ENCODE measurements at regions not wholly inside any gene's neighbourhood (a gene's known extent, or its start where the extent isn't known, plus 50 kb on each side); places are given as distances from the start of the nearest gene placed in this dataset.

GRCh38 chr15:69979262-69979661 lies 118.5 kb downstream of the TLE3 start:
- TF ChIP-seq GATA1 (IDR thresholded peaks at IDR 0.05; ENCODE audit: low read depth, low read length) = no peak
- TF ChIP-seq POLR2A (IDR thresholded peaks at IDR 0.05; ENCODE audit: low read length) = no peak
- peak in 1 of 2 experiments; percentile 12 for DNase-seq

DNA sequence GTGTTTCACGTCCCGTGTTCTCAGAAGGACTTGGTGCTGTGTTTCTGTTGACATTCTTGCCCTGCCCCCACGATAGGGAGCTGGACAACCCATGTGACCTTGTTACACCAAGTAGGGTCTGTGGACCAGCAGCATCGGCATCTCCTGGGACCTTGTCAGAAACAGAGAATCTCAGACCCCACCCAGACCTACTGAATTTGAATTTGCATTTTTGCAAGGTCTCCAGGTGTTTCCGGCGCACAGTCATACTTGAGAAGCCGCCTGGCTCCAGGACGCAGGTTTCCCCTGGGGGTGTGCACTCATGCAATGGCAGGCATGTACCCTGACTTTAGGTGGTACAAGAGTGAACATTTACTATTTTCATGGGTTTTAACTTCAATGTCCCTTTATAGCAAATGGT lies 117.9 kb downstream of the TLE3 start:
- no peak for DNase-seq
- no peak for TF ChIP-seq POLR2A (IDR thresholded peaks at IDR 0.05; ENCODE audit: low read length)
- TF ChIP-seq GATA1 (IDR thresholded peaks at IDR 0.05; ENCODE audit: low read depth, low read length) = no peak

DNA sequence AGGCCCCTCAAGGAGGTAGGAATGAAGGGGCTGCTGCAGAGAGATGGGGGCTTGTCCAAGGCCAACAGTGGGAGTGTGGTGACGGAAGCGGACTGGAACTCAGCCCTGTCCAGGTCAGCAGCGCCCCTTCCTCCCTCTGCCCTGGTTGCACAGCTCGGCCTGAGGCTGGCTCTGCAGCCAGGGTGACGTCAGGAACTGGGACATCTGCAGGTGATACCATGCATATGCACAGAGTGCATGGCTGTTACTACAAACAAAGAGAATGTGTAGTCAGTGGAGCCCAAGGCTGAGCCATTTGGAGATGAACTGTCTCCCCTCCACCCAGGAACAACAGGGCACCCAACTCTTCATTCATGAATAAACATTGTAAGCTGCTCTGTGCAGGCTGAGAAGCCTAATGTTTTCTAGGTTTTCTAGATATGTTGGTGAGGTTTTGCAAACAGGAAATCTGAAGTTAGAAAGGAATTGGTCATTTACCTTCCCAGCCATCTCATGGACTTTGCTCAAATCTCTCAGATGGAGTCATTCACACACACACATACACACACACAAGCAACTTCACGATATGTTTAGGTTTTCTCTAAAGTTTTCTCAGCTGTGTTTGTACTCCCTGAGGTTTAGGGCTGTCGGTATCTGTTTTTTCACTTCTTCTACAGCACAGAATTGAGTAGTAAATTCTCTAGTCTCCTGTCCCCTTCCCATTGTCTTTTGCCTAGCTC lies 117.2 kb downstream of the TLE3 start:
- no peak for DNase-seq
- TF ChIP-seq GATA1 (IDR thresholded peaks at IDR 0.05; ENCODE audit: low read depth, low read length) (no peak), POLR2A (IDR thresholded peaks at IDR 0.05; ENCODE audit: low read length) (no peak)

GRCh38 chr15:69982037-69982436 lies 115.7 kb downstream of the TLE3 start:
- no peak for DNase-seq
- no peak for TF ChIP-seq GATA1 (IDR thresholded peaks at IDR 0.05; ENCODE audit: low read depth, low read length)
- no peak for TF ChIP-seq POLR2A (IDR thresholded peaks at IDR 0.05; ENCODE audit: low read length)

DNA sequence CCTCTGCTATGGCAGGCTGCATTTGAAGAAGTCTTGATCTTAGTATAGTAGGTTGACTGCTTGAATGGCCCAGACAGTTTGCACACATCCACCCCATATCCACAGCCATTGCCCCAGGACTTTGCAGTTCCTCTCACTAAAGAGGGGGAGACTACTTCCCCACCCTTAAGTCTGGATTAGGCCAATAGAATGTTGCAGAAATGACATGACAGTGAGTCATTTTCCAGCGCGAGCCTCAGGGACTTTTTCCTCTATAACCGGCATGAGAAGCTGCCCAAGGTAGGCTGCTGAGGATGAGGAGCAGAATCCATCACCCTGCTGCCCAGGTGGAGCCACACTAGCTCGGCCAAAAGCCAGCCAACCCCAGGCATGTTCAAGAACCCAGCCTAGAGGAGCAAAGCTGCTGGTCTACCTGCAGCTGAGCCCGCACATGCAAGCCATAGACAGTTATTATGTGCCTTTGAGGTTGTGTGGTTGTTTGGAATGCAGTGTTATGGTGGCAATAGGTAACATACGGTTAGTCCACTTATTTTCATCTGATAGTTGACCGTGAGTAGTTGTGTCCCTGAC lies 113.9 kb downstream of the TLE3 start:
- TF ChIP-seq POLR2A (IDR thresholded peaks at IDR 0.05; ENCODE audit: low read length) (no peak), GATA1 (IDR thresholded peaks at IDR 0.05; ENCODE audit: low read depth, low read length) (no peak)
- DNase-seq = no peak

DNA sequence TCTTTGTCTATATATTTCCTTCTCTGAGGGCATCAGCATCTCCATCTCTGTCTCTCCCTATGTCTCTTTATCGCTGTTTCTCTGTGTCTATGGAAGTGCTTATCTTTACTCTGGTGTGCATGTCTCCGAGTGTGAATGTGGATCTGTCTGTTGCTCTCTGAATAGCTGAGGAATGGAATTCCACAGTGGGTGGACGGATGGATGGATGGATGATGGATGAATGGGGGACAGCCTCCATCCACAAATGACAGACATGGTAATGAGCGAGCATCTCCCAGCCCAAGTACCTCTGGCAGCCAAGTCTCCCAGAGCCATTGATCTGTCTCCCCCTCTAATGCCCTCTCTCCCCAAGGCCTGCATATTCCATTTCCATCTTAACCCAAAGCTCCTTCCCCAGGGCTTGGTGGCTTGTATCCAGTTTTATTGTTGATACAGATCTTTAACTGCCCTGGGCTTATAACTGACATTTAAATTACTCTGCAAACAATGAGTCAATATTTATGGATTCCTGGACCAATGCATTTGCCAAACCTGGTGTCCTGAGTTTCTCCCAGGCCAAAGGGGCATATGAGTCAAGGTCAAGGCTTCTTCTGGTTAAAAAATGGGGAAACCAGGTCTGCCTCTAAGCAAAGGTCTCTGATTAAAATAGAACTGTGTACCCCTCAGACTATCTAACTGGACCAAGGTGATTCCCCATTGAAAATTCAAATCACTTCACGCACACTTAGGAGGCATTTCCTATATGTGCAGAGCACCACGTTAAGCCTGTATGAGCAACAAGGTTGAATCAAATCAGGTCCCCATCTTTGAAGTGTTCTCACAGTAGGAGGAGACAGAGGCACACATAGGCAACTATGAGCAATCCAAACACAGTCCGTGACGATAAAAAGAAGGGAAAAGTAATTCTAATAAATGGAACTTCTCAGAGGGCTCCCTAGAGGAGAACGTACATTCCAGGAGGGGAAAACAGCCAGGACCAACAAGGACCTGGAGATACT lies 109.9 kb downstream of the TLE3 start:
- no peak for DNase-seq
- no peak for TF ChIP-seq GATA1 (IDR thresholded peaks at IDR 0.05; ENCODE audit: low read depth, low read length)
- TF ChIP-seq POLR2A (IDR thresholded peaks at IDR 0.05; ENCODE audit: low read length) = no peak

- no peak for DNase-seq
These were observed 109.0 kb downstream of the TLE3 start for GRCh38 chr15:69988541-69989225.

GRCh38 chr15:69990566-69991421 lies 106.9 kb downstream of the TLE3 start:
- DNase-seq = no peak

More at GRCh38 chr15:69988541-69989225, 109.0 kb downstream of the TLE3 start:
- TF ChIP-seq POLR2A (IDR thresholded peaks at IDR 0.05; ENCODE audit: low read length) (no peak), GATA1 (IDR thresholded peaks at IDR 0.05; ENCODE audit: low read depth, low read length) (no peak)

DNA sequence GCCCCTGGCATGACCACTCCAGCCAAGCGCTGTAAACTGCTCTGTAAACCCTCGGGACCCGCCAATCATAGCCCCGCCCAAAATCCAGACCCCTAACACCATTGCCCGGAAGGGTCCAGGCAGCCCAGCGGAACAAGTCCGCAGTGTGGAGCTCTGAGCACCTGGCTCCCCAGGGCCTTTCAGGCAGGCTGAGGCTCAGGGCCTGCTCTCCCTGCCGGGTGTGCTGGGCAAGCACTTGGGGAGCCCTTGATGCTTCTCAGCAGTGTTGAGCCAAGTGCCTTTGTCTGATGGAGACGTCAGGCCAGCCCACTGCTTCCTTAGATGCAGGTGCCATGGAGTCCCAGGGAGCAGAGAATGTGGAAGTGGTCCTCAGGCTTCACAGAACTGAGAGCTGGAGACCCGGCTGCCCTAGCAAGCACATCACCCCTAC lies 106.2 kb downstream of the TLE3 start:
- no peak for DNase-seq
- no peak for TF ChIP-seq POLR2A (IDR thresholded peaks at IDR 0.05; ENCODE audit: low read length)
- no peak for TF ChIP-seq GATA1 (IDR thresholded peaks at IDR 0.05; ENCODE audit: low read depth, low read length)

More at GRCh38 chr15:69990566-69991421, 106.9 kb downstream of the TLE3 start:
- no peak for TF ChIP-seq GATA1 (IDR thresholded peaks at IDR 0.05; ENCODE audit: low read depth, low read length)
- TF ChIP-seq POLR2A (IDR thresholded peaks at IDR 0.05; ENCODE audit: low read length) = no peak

- no peak for TF ChIP-seq POLR2A (IDR thresholded peaks at IDR 0.05; ENCODE audit: low read length)
- TF ChIP-seq GATA1 (IDR thresholded peaks at IDR 0.05; ENCODE audit: low read depth, low read length) = no peak
- no peak for DNase-seq
These were observed 105.4 kb downstream of the TLE3 start for GRCh38 chr15:69992348-69992747.

GRCh38 chr15:69994429-69995205 lies 103.1 kb downstream of the TLE3 start:
- no peak for DNase-seq
- TF ChIP-seq POLR2A (IDR thresholded peaks at IDR 0.05; ENCODE audit: low read length) = no peak
- no peak for TF ChIP-seq GATA1 (IDR thresholded peaks at IDR 0.05; ENCODE audit: low read depth, low read length)
